ENCODE measurements at regions not wholly inside any gene's neighbourhood (a gene's known extent, or its start where the extent isn't known, plus 50 kb on each side); places are given as distances from the start of the nearest gene placed in this dataset.

GRCh38 chr1:221919341-221919740 is 177.5 kb upstream of the DUSP10 start:
- DNase-seq (ENCODE audit: low read depth in 2 of 2) = no peak

GRCh38 chr1:221916176-221916575 is 174.3 kb upstream of the DUSP10 start:
- no peak for DNase-seq (ENCODE audit: low read depth in 2 of 2)

GRCh38 chr1:221915764-221916163 is 173.9 kb upstream of the DUSP10 start:
- no peak for DNase-seq (ENCODE audit: low read depth in 2 of 2)

- DNase-seq (ENCODE audit: low read depth in 2 of 2) = no peak
These were observed 171.5 kb upstream of the DUSP10 start for GRCh38 chr1:221913351-221913892.

GRCh38 chr1:221912230-221912629 is 170.3 kb upstream of the DUSP10 start:
- peak in 1 of 2 donors; percentile 7 for DNase-seq (ENCODE audit: low read depth in 2 of 2)

GRCh38 chr1:221911714-221912113 is 169.8 kb upstream of the DUSP10 start:
- no peak for DNase-seq (ENCODE audit: low read depth in 2 of 2)

- DNase-seq (ENCODE audit: low read depth in 2 of 2) = no peak
These were observed 168.3 kb upstream of the DUSP10 start for GRCh38 chr1:221910222-221910621.

GRCh38 chr1:221908573-221908972 is 166.7 kb upstream of the DUSP10 start:
- DNase-seq (ENCODE audit: low read depth in 2 of 2) = no peak

GRCh38 chr1:221907166-221907932 is 165.5 kb upstream of the DUSP10 start:
- no peak for DNase-seq (ENCODE audit: low read depth in 2 of 2)

GRCh38 chr1:221905802-221906201 is 163.9 kb upstream of the DUSP10 start:
- no peak for DNase-seq (ENCODE audit: low read depth in 2 of 2)

GRCh38 chr1:221904319-221904718 is 162.4 kb upstream of the DUSP10 start:
- no peak for DNase-seq (ENCODE audit: low read depth in 2 of 2)

- DNase-seq (ENCODE audit: low read depth in 2 of 2) = no peak
These were observed 161.7 kb upstream of the DUSP10 start for GRCh38 chr1:221903594-221903993.

GRCh38 chr1:221902961-221903360 is 161.1 kb upstream of the DUSP10 start:
- no peak for DNase-seq (ENCODE audit: low read depth in 2 of 2)

- DNase-seq (ENCODE audit: low read depth in 2 of 2) = no peak
These were observed 158.8 kb upstream of the DUSP10 start for GRCh38 chr1:221900678-221901077.

GRCh38 chr1:221897321-221897721 is 155.4 kb upstream of the DUSP10 start:
- DNase-seq (ENCODE audit: low read depth in 2 of 2) = no peak

- DNase-seq (ENCODE audit: low read depth in 2 of 2) = no peak
These were observed 150.5 kb upstream of the DUSP10 start for GRCh38 chr1:221892301-221892830.

- no peak for DNase-seq (ENCODE audit: low read depth in 2 of 2)
These were observed 149.8 kb upstream of the DUSP10 start for GRCh38 chr1:221891708-221892107.

- no peak for DNase-seq (ENCODE audit: low read depth in 2 of 2)
These were observed 146.9 kb upstream of the DUSP10 start for GRCh38 chr1:221888801-221889200.

- no peak for DNase-seq (ENCODE audit: low read depth in 2 of 2)
These were observed 146.3 kb upstream of the DUSP10 start for GRCh38 chr1:221888218-221888617.

- no peak for DNase-seq (ENCODE audit: low read depth in 2 of 2)
These were observed 145.9 kb upstream of the DUSP10 start for GRCh38 chr1:221887758-221888157.

GRCh38 chr1:221887415-221887746 is 145.5 kb upstream of the DUSP10 start:
- no peak for DNase-seq (ENCODE audit: low read depth in 2 of 2)

GRCh38 chr1:221886743-221887414 is 145.0 kb upstream of the DUSP10 start:
- no peak for DNase-seq (ENCODE audit: low read depth in 2 of 2)

- no peak for DNase-seq (ENCODE audit: low read depth in 2 of 2)
These were observed 144.4 kb upstream of the DUSP10 start for GRCh38 chr1:221886311-221886710.

All from stimulated activated CD4-positive, alpha-beta T cell treated with anti-CD3 and anti-CD28 coated beads, Interleukin-4, amount 100 ng/mL, for 48 hours (primary cell).